Vagina (tissue), 2 donors: ENCODE measurements at regions not wholly inside any gene's neighbourhood (a gene's known extent, or its start where the extent isn't known, plus 50 kb on each side); places are given as distances from the start of the nearest gene placed in this dataset.

Experiments used
- CTCF ChIP-seq, 3 experiments: fragments of 450-650 bp in 2 of 3; fragments of 200-600 bp in 1 of 3; sonication (generic) in 1 of 3; IDR thresholded peaks; one replicate each; pipeline ENCODE4 v1.5.1; 2017 to 2019; ENCODE audit warnings: antibody characterized with exemption in 3 of 3, mild to moderate bottlenecking in 2 of 3, moderate library complexity in 2 of 3
- POLR2A ChIP-seq, 2 donors: fragments of 450-650 bp; IDR thresholded peaks; one replicate each; pipeline ENCODE4 v1.6.1; 2017; ENCODE audit warnings: antibody characterized with exemption in 2 of 2, mild to moderate bottlenecking in 2 of 2, moderate library complexity in 2 of 2
- POLR2AphosphoS5 ChIP-seq, 2 donors: sonication (generic); formaldehyde crosslinking; IDR thresholded peaks; one replicate each; pipeline ENCODE4 v1.9.0; 2017; ENCODE audit warnings: antibody characterized with exemption in 2 of 2, mild to moderate bottlenecking in 2 of 2, low read depth in 1 of 2; ENCODE audit not compliant: insufficient read depth in 1 of 2

- no peak for TF ChIP-seq POLR2AphosphoS5 (IDR thresholded peaks at IDR 0.05; ENCODE audit: insufficient read depth in 1 of 2, low read depth in 1 of 2)
- no peak for TF ChIP-seq CTCF (IDR thresholded peaks at IDR 0.05)
- no peak for TF ChIP-seq POLR2A (IDR thresholded peaks at IDR 0.05)
Observed at GRCh38 chr3:110576960-110577359, 494.7 kb upstream of the NECTIN3 start.
